ENCODE measurements at regions not wholly inside any gene's neighbourhood (a gene's known extent, or its start where the extent isn't known, plus 50 kb on each side); places are given as distances from the start of the nearest gene placed in this dataset.
"Not testable (repeated sequence)": the region's sequence is repeated elsewhere in the genome, so short reads cannot be mapped to it uniquely, and the experiment has no call there.

GRCh38 chr5:164300295-164300694 is 794.9 kb downstream of the MAT2B start:
- no peak for DNase-seq

- no peak for DNase-seq
Measured at GRCh38 chr5:164301136-164301535, 795.7 kb downstream of the MAT2B start.

- DNase-seq = no peak
Measured at GRCh38 chr5:164301708-164302107, 796.3 kb downstream of the MAT2B start.

GRCh38 chr5:164302533-164303235 is 797.3 kb downstream of the MAT2B start:
- no peak for DNase-seq

GRCh38 chr5:164303646-164304215 is 798.3 kb downstream of the MAT2B start:
- no peak for DNase-seq

- no peak for DNase-seq
Measured at GRCh38 chr5:164306662-164307061, 801.2 kb downstream of the MAT2B start.

- DNase-seq = no peak
Measured at GRCh38 chr5:164312801-164313200, 807.4 kb downstream of the MAT2B start.

GRCh38 chr5:164317676-164318075 is 812.3 kb downstream of the MAT2B start:
- DNase-seq = no peak

- DNase-seq = no peak
Measured at GRCh38 chr5:164319161-164319560, 813.7 kb downstream of the MAT2B start.

- no peak for DNase-seq
Measured at GRCh38 chr5:164324239-164324638, 818.8 kb downstream of the MAT2B start.

GRCh38 chr5:164326219-164326618 is 820.8 kb downstream of the MAT2B start:
- DNase-seq = no peak

GRCh38 chr5:164327166-164327565 is 821.7 kb downstream of the MAT2B start:
- DNase-seq = not testable (repeated sequence)

- DNase-seq = no peak
Measured at GRCh38 chr5:164332349-164333196, 827.2 kb downstream of the MAT2B start.

GRCh38 chr5:164335837-164336236 is 830.4 kb downstream of the MAT2B start:
- no peak for DNase-seq

- DNase-seq = no peak
Measured at GRCh38 chr5:164336276-164336675, 830.9 kb downstream of the MAT2B start.

GRCh38 chr5:164336906-164337305 is 831.5 kb downstream of the MAT2B start:
- no peak for DNase-seq

GRCh38 chr5:164341056-164341619 is 835.7 kb downstream of the MAT2B start:
- DNase-seq = no peak

GRCh38 chr5:164345173-164345849 is 839.9 kb downstream of the MAT2B start:
- DNase-seq = no peak

GRCh38 chr5:164345853-164346252 is 840.4 kb downstream of the MAT2B start:
- no peak for DNase-seq

- no peak for DNase-seq
Measured at GRCh38 chr5:164346785-164347630, 841.6 kb downstream of the MAT2B start.

- no peak for DNase-seq
Measured at GRCh38 chr5:164350236-164350635, 844.8 kb downstream of the MAT2B start.

Data from muscle of arm (tissue), 1 donor.